GM19240 (cell line): ENCODE measurements at regions not wholly inside any gene's neighbourhood (a gene's known extent, or its start where the extent isn't known, plus 50 kb on each side); places are given as distances from the start of the nearest gene placed in this dataset.
"Not testable (repeated sequence)": the region's sequence is repeated elsewhere in the genome, so short reads cannot be mapped to it uniquely, and the experiment has no call there.

ENCODE experiments used
- DNase-seq: peaks from one replicate; pipeline ENCODE4 v3.0.0; 2011; ENCODE audit warnings: low spot score; ENCODE audit not compliant: insufficient read length

- no peak for DNase-seq
Measured at GRCh38 chr22:48414651-48415050, 1413.0 kb downstream of the BRD1 start.

- not testable (repeated sequence) for DNase-seq
Measured at GRCh38 chr22:48412931-48413330, 1414.7 kb downstream of the BRD1 start.

GRCh38 chr22:48410536-48410935 lies 1417.1 kb downstream of the BRD1 start:
- no peak for DNase-seq

GRCh38 chr22:48407256-48407955 lies 1420.3 kb downstream of the BRD1 start:
- DNase-seq, result no peak

- no peak for DNase-seq
Measured at GRCh38 chr22:48406161-48406560, 1421.5 kb downstream of the BRD1 start.

- DNase-seq, result no peak
Measured at GRCh38 chr22:48405741-48406140, 1421.9 kb downstream of the BRD1 start.

GRCh38 chr22:48404801-48405447 lies 1422.7 kb downstream of the BRD1 start:
- no peak for DNase-seq

- DNase-seq, result no peak
Measured at GRCh38 chr22:48403521-48404403, 1423.9 kb downstream of the BRD1 start.

GRCh38 chr22:48402591-48403031 lies 1425.1 kb downstream of the BRD1 start:
- DNase-seq, result no peak

- not testable (repeated sequence) for DNase-seq
Measured at GRCh38 chr22:48401523-48401922, 1426.2 kb downstream of the BRD1 start.

- DNase-seq, result no peak
Measured at GRCh38 chr22:48398181-48398905, 1429.3 kb downstream of the BRD1 start.

- no peak for DNase-seq
Measured at GRCh38 chr22:48397531-48398180, 1430.0 kb downstream of the BRD1 start.

- no peak for DNase-seq
Measured at GRCh38 chr22:48396785-48397530, 1430.7 kb downstream of the BRD1 start.

- DNase-seq, result no peak
Measured at GRCh38 chr22:48396091-48396784, 1431.4 kb downstream of the BRD1 start.

- no peak for DNase-seq
Measured at GRCh38 chr22:48395201-48395600, 1432.5 kb downstream of the BRD1 start.

GRCh38 chr22:48394787-48395186 lies 1432.9 kb downstream of the BRD1 start:
- no peak for DNase-seq

- no peak for DNase-seq
Measured at GRCh38 chr22:48393885-48394284, 1433.8 kb downstream of the BRD1 start.

- DNase-seq, result no peak
Measured at GRCh38 chr22:48393041-48393370, 1434.7 kb downstream of the BRD1 start.

GRCh38 chr22:48391820-48392219 lies 1435.9 kb downstream of the BRD1 start:
- DNase-seq, result no peak
